GM19455 (cell line): ENCODE measurements at regions not wholly inside any gene's neighbourhood (a gene's known extent, or its start where the extent isn't known, plus 50 kb on each side); places are given as distances from the start of the nearest gene placed in this dataset.
"Not testable (repeated sequence)": the region's sequence is repeated elsewhere in the genome, so short reads cannot be mapped to it uniquely, and the experiment has no call there.

Experiments
- ATAC-seq: cut with Tn5 transposase; IDR thresholded peaks from one replicate; pipeline ENCODE4 v1.9.1; 2021; ENCODE audit not compliant: unreplicated experiment

DNA sequence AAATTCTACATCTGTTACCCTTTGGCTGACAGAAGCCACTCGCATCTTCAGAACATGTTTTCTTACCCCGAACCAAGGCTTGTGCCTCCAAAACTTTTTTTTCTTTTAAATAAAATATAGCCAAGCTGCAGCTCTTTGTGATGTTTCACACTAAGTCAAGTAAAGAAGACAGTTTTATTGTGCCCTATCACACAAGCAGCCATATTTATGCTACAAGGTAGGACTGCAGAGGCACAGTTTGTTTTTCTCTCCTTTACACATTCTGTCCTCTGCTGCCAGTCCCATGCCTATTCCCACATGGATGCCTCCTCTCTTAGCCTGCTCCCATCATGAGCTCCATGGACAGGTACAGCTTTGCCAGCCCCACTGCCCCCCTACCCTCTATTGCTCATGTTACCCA is 219.6 kb upstream of the THUMPD2 start:
- no peak for ATAC-seq

GRCh38 chr2:39996653-39997080 is 217.6 kb upstream of the THUMPD2 start:
- no peak for ATAC-seq

GRCh38 chr2:39995005-39995737 is 216.1 kb upstream of the THUMPD2 start:
- no peak for ATAC-seq

- ATAC-seq = no peak
Measured at GRCh38 chr2:39994151-39994550, 215.1 kb upstream of the THUMPD2 start.

DNA sequence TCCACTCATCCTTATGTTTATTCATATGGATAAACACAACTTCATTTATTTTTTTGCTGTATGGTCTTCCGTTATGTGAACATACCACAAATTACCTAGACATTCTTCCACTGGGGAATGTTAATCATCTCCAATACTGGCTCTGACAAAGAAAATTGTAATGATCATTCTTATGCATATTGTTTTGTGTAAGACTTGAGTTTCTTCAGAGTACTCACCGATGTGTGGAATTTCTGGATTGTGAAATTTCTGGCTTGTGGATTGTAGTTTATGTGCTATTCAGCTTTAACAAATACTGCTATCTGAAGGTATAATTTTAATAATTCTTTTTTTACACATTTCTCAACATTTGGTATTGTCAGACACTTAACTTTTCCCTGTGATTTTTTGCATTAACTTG is 212.2 kb upstream of the THUMPD2 start:
- ATAC-seq = no peak

- ATAC-seq = no peak
Measured at GRCh38 chr2:39990335-39990900, 211.4 kb upstream of the THUMPD2 start.

- ATAC-seq = no peak
Measured at GRCh38 chr2:39989888-39990287, 210.8 kb upstream of the THUMPD2 start.

GRCh38 chr2:39981883-39982311 is 202.8 kb upstream of the THUMPD2 start:
- ATAC-seq = no peak

GRCh38 chr2:39975476-39976020 is 196.5 kb upstream of the THUMPD2 start:
- ATAC-seq = no peak

DNA sequence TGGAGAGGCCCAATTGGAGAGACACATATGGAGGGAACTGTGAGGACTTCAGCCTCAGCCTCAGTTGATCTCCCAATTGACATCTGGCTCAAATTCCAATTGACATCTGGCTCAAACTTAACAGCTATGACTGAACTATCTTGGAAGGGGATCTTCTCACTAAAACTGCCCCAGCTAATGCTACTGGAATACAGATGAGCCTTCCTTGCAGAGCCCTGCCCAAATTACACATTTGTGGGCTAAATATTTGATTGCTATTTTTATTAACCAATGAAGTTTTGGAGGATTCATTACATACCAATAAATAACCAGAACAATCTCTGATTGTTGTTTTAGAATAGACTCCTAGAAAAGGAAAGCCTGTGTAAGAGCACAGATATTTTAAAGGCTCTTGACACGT is 189.0 kb upstream of the THUMPD2 start:
- ATAC-seq = no peak

DNA sequence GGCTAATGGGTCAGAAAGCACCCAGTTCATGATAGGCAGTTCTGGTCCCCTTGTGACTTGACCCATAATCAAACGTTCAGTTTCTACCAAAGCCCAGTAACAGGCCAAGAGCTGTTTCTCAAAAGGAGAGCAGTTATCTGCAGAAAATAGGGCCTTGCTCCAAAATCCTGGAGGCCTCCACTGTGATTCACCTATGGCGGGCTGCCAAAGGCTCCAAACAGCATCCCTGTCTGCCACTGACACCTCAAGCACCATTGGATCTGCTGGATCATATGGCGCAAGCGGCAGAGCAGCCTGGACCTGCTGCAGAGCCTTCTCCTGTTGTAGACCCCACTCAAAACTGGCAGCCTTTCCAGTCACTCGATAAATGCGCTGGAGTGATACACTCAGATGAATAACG is 181.6 kb upstream of the THUMPD2 start:
- not testable (repeated sequence) for ATAC-seq

DNA sequence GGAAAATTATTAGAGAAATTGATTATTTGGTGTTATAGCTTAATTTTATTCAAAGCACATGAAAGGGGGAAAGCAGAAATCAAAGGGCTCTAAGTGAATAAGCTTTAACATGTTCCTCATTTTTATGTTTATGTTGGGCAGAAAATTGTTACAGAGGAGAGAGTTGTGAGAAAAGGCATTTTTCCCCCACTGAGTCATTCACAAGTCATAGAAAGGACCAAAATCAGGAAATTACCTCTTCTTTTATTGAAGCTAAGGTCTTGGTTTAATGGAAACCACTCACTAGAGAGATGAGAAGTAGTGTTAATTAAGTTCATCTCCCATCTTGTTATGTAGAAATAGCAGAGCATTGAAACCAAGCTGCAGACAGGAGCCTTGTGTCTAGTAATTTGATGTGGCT is 175.3 kb upstream of the THUMPD2 start:
- ATAC-seq = no peak

- no peak for ATAC-seq
Measured at GRCh38 chr2:39949131-39949530, 170.1 kb upstream of the THUMPD2 start.

DNA sequence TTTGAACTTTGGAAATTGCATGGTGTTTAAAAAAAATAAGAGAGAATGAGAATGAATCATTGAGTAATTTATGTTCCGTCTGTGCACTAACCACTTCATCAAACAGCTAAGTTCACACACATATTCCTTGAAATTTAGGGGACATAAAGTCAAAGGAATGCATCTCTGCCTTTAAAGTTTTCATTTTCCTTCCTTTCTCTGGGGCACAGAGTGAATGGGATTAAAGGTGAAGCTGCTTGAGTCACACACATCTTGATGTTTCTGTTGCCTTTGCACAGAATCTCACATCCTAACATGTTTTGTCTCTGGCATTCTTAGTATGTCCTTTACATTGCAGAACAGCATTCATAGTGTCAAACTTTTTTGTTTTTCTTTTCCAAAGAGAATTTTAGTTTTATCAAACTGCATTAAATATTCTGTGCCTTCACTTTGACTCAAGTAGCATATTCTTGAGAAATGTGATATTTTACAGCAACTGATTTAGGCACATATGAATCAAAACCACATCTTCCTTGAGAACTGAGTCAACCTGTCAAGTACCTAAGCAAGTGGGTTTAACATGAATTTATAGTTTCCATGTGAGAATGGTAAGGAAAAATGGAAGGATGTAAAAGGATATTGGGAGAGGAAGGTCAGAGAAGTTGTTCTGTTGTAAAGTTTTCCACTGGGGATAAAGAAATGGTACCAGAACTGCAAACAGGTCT is 169.1 kb upstream of the THUMPD2 start:
- ATAC-seq = no peak

GRCh38 chr2:39947294-39948015 is 168.4 kb upstream of the THUMPD2 start:
- ATAC-seq = no peak

DNA sequence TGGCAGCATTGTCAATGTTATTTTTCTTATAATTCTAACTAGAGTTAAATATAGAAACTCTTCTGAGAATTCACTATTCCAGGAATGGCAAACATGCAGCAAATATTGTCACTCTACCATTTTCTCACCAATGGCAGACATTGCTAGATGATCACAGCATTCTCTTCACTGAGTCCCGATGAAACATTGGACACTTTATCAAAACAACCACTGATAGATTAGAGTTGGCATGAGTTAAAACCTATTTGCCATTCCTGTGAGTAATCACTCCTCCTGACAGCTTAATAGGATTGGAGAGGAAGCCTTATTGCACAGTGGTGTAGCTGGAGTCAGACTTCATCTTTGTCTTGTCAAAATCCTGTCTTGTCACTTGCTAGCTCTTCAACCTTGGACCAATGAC is 163.9 kb upstream of the THUMPD2 start:
- ATAC-seq = no peak

- no peak for ATAC-seq
Measured at GRCh38 chr2:39938035-39938835, 159.2 kb upstream of the THUMPD2 start.

DNA sequence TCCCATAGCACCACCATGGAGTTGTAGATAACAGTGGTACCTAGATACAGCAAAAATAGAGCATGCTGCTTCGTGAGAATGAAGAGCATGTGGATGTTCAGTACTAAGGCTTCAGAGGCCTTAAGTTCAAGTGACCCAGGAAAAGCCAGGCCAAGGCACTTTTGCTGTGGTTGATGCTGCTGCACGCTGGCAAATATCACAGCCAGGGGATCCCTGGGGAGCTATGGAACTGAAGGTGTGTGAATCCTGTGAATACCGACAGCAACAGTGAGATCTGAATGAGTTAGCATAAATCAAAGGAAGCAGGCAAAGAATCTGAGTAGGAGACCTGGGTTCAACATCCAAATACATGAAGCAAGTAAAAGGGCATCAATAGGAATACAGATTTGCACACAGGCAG is 158.6 kb upstream of the THUMPD2 start:
- ATAC-seq = no peak

DNA sequence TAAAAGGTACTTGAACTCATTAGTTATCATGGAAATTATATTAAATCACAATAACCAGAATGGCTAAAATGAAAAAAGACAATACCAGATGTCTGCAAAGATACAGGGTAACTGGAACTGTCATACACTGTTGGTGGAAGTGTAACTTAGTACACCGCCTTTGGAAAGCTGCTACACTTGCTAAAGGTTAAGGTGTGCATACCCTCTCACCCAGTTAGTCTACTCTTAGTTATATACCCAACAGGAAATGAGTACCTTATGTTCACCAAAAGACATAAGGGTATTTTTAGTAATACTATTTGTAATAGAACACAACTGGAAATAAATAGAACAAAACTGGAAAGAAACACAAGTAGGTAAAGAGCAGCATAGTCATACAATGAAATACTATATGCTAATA is 155.8 kb upstream of the THUMPD2 start:
- ATAC-seq = no peak

DNA sequence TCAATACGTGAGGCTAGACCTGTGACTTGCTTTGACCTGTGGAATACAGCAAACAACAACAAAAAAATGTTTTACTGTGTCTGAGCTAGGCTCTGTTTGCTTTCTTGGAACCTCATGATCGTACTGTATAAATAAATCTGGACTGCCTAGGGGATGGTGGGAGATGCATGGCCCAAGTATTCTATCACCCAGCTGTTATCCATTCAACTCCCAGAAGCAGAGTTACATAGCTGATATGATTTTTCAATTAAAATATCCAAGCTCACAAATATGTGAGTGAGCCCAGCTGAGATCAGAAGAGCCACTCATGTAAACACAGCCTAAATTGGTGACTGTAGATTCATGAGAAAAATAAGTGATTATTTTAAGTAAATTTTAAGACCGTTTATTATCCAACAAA is 154.1 kb upstream of the THUMPD2 start:
- ATAC-seq = no peak

DNA sequence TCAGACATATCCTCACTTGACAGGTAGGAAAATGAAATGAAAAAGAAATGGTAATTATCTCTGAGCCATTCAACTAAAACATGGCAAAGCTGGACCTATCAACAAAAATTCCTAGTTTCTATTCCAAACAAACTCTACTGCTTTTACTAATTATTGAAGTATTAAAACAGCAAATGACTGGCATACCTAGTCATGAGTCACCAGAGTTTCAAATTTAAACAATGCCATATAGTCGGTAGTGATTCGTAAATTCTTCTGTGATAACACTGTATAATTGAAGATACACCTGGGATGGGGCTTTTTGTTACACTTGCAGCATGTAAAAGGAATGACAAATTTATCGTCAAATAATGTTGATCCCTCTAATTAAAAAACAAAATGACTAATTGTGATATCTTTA is 153.1 kb upstream of the THUMPD2 start:
- no peak for ATAC-seq
